GM18498 (cell line): ENCODE measurements at regions not wholly inside any gene's neighbourhood (a gene's known extent, or its start where the extent isn't known, plus 50 kb on each side); places are given as distances from the start of the nearest gene placed in this dataset.

Experiments
- ATAC-seq: cut with Tn5 transposase; IDR thresholded peaks from one replicate; pipeline ENCODE4 v1.9.1; 2021; ENCODE audit warnings: mild to moderate bottlenecking, moderate library complexity; ENCODE audit not compliant: unreplicated experiment

DNA sequence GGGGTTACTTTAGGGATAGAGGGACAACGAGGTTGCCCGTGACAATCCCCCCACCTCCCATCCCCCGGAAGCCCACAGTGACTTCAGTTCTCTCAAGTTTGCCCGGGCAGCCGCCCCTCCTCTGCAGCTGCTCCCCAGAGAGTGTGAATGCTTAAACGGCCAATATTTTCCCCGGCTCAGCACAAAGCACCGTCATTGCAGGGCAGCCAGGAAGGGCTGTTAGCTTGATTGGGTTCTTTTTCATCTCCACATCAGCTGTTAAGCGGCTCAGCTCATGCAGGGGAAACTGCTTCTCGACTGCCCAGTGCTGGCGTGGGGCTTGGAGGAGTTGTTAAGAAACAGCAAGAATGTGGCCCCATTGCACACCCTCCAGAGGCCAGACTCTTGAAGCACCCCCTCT lies 120.5 kb upstream of the NCOR2 start:
- ATAC-seq, result no peak

DNA sequence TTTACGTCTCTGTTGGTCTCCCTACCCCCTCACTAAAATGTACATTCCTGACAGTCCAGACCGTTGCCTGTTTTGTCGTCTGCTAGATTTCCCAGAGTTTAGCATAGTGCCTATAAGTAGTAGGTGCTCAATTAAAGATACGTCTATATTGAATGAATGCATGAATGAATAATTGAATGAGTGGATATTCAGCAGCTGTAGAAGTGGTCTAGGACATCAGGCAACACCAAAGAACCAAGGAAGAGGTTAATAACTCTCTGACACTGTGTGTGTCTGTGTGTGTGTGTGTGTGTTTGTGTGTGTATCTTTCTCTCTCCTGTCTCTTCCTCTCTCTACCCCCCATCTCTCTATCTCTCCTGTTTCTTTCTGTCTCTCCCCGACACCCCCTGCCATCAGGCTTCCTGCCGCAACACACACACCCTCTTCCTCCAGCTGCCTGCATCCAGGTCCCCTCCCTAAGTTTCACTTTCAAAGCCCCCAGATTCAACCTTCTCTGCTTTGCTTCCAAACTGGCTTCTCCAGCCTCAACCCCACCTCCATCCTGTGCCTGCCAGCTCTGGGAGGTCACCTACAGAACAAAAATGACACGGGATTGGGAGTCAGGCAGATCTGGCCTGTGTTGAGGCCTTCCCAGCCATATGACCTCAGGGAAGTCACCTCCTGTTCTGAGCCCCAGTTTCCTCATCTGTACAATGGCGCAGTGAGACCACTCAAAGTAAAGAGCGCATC lies 119.9 kb upstream of the NCOR2 start:
- ATAC-seq, result no peak

DNA sequence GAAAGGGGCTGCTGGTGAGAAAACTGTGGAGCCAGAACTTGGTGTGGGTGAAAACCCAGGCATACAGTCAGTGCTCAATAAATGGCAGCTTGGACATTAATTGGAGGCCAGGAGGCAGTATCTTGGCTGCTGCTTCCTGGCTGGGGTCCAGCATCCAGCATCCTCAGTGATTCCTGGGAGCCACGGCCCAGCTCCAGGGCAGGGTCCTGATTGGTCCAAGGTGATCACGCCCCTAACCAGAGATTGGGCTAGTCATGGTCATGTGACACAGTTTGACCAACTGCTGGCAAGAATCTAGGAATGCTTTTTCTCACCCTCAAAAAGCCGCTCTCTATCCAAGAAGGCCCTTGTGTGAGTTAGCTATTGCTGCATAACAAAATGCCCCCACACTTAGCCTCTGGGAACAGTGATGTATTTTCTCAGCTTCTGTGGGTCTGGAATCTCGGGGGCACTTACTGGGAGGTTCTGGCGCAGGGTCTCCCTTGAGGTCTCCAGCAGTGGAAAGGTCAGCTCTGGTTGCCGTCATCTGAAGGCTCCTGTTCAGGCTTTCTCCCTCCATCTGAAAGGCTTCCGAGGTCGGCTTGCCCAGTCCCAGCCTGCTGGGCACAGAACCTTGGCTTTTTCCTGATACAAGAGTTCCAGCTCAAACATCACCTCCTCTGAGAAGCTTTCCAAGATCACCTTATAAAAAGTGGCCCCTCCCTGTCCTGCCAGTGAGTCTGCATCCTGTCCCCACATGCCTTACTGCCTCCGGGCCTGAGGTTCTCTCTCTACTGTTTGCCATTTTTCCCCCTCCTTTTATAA lies 119.2 kb upstream of the NCOR2 start:
- ATAC-seq, result no peak

DNA sequence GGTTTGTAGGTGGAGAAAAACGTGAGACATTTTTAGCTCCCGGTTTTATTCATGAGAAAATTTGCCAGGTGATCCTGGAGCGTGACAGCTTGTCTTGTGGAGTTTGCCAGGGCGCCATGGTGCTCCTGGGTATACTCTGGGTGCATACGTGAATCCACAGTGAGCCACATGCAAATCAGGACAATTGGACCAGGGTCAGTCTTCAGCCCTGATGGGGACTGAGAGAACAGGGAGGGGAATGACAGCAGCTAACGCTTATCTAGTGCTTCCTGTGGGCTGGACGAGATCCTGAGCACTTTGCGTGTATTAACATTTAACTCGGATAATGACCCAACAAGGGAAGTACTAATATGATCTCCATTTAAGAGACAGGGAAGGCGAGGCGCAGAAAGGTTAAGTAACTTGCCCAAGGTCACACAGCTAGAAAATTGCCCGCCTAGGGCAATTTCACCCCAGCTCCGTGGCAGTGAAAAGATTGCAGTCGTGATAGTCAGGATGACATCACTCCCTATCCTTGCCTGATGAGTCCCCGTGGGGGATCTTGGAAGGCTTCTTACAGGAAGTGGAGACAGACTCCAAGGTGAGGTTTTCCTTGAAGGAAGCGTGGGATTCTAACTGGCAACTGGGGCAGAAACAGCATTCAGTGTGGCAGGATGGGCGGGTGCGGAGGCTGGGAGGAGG lies 118.4 kb upstream of the NCOR2 start:
- no peak for ATAC-seq

DNA sequence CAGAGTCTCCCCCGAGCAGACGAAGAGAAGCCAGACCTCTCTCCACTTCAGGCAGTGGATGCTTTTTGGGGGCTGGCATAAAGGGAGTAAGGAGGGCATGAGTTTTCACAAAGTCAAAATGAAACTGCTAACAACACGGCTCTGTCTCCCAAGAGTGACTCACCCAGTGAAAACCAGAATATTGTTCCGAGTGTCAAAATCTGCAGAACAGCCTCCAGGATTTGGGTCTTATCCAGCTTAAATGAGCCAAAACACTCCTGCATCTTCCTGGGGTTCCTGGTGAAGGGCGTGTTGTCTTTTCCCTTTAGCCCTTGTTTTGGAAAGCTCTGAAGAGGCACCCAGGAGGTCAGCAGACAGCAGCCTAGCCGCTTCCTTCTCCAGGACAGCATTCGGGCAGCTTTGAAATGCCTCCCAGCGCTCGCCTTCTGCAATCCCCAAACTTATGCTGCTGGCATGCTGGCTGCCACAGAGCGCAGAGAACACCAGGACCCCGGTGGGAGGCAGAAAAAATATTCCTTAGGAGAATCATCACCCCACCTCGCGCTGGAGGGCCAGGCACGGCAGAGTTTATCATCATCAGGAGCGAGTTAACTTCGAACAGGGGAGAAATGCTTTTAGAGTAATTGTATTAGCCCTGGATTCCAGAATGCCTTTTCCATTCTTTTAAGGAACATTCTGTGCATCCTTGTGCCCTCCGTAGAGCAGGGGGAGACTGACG lies 117.7 kb upstream of the NCOR2 start:
- ATAC-seq, result no peak

DNA sequence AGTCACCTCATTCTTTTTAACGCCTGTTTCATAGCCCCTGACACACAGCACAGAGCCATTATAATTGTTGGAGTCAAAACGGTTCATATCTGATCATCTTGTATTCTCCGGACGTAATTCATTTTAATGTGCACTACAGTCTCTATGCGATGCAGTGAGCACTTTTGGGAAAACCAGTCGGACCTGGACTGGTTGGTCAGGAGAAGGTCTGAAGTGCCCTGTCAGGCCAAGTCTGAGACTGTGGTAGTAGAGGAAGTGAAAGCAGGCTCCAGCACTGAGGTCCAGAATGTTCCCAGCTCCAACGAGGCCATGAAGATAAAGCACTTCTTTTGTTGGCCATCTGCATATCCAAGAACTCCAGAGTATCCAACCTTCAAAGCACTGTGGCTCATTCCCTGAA lies 117.1 kb upstream of the NCOR2 start:
- no peak for ATAC-seq

DNA sequence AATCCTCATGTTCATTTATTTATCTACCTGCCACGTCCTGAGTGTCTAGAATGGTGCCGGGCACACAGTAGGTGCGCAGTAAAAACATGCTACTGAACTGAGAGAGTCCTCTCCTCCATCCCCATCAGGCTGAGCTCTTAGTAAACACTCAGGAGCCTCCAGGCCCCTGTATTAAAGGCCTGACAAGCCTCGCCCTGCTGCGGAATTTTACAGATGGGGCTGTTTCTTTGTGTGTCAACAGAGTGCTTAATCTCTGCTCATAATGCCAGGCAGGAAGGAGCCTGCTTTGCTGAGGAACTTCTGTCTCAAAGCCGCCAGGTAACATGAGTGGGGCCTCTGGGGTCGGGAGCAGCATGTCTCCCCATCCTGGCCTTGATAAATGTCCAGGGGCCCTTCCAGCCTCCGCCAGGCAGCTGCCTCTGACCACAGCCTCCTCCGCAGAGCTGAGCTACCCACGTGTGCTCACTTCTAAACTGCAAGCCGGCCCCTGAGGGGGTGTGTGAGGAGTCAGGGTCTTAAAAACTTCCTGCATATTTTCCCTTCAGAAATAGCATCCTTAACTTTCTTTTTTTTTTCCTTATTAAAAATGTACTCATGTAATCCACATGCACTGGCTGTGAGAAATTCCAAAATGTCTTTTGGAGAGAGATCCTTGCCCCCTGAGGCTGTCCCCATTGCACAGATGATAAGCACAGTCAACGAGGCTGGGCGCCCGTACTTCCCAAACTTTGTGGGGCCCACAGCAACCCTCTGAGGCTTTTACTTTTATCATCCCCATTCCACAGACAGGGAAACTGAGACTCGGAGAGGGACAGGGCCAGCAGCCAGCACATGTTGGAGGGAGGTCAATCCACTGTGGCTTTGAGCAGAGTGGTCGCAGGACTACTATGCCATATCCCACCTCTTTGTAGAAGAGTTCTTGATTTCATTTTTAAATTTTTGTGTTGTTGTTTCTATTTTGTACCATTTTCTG lies 116.0 kb upstream of the NCOR2 start:
- no peak for ATAC-seq

DNA sequence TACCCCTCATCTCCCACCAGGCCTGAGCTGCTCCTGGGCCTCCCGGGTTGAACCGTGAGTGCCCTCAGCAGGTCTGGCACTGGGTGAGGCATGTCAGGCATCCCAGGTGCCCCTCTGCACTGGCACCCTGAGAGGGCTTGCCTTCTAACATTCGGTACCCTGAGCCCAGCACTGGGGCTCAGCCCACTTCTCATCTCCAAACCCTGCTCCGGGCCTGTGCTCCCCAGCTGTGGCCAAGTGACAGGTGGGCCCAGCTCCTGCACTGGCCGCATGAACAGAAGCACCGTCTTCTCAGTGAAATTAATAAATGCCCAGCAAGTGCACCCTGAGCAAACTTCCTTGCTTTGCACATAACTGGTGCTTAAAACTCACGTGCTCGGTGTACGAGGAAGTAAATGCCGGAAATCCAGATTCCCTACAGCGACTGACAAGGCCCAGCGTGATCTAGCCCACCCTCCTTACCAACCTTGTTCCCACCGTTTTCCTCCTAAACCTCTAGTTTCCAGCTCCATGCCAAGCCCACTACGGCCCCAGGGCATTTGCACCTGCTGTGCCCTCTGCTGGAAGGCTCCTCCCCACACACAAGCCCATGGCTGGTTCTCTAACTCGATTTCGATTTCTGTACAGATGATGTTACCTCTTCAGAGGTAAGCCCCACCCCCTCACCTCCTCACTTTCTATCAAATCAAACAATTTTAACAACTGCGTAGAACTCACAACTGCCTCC lies 115.2 kb upstream of the NCOR2 start:
- ATAC-seq, result no peak

DNA sequence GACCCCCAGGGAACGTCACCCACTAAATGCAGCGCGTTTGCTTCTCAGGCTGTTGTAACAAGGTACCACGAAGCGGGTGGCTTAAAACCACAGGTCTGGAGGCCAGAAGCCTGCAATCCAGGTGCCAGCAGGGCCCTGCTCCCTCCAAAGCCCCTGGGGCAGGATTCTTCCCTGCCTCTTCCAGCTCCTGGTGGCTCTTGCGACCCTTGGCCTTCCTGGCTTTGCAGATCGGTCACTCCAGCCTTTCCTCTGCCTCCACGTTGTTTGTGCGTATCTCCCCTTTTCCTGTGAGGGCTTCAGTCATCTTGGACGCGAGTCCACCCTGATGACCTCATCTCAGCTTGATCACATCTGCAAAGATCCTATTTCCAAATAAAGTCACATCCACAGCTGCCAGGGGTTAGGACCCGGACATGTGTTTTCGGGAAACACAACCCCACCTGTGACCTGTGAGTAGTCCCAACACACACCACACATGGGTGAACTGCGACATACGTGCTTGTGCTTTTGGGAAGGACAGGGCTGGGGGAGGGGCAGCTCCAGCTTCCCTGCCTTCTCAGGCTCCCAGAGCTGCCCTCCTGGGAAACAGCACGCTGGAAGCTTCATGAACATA lies 114.5 kb upstream of the NCOR2 start:
- ATAC-seq, result no peak

DNA sequence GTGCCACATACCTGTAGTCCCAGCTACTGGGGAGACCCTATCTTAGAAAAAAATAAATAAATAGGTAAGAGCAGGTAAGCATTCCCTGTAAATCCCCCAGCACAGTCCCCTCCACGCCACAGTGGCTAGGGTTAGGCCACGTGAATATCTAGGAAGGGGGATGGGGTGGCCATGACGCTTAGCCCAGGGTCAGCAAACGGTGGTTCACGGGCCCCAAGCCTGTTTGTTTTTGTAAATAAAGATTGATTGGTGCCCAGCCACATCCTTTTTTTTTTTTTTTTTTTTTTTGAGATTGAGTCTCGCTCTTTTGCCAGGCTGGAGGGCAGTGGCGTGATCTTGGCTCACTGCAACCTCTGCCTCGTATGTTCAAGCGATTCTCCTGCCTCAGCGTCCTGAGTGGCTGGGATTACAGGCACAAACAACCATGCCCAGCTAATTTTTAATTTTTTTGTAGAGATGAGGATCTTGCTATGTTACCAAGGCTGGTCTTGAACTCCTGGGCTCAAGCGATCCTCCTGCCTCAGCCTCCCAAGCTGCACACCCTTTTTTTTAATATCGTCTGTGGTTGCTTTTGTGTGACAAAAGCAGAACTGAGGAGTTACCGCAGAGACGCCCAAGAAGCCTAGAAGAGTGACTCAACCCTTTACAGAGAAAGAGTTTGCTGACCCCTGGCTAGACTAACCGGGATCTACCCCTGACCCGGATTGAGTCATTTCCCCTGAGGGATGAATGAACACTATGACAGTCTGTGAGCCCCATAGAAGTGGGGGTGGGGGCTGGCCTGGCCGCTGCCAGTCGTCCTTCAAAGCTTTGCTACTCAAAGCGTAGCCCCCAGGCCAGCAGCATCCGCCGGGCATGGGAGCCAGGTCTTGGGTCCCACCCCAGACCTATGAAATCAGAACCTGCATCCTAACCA lies 113.7 kb upstream of the NCOR2 start:
- ATAC-seq, result no peak

DNA sequence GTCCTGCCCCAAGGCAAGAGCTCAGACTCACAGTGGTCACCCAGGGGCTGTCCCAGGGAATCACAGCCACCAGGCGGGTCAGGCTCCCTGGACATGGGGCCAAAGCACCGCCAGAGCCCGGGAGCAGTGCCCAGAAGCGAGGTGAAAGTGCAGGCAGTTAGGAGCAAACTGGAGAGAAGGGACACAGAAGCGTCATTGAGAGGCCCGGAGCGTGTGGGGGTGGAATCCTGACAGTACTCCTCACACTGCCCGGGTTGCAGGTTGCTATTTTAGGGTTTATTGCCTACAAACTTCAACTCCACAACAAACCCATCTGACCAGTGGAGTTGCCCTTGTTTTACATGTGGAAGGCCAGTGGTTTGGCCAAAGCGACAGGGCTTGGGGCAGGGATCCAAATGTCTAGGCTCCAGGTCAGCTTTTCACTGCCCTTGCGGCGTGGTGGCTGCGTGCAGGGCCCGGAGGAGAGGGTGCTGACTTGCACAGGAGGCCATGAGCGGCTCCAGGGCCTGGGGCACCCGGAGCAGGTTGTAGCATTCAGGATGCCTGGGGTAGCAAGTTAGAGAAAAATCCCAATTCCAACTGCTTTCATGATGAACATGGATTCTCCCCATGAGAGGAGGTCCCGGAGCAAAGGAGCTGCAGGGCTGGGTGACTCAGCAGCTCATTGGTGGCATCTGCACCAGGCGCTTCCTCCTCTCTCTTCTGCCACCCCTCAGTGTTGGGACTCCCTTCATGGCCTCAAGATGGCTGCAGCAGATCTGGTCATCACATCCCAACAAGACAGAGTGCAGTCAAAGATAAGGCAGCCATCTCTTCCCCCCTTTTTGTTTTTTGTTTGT lies 112.3 kb upstream of the NCOR2 start:
- ATAC-seq, result no peak

DNA sequence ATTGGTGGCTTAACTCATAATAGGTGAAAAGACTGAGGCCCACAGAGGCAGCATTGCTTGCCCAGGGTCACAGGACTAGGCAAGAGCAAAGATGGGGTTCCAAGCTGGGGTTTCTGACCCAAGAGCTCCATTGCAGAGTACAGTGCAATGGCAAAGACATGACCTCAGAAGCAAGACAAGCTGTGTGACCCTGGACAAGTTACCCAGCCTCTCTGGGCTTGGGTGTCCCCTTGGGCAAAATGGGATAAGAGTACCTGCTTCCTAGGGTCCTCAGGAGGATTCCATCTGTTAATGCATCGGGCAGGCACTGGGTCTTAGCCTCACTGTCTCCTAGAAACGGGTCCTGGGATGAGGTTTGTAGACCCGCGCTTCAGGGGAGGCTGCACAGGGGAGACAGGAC lies 111.6 kb upstream of the NCOR2 start:
- ATAC-seq, result no peak

DNA sequence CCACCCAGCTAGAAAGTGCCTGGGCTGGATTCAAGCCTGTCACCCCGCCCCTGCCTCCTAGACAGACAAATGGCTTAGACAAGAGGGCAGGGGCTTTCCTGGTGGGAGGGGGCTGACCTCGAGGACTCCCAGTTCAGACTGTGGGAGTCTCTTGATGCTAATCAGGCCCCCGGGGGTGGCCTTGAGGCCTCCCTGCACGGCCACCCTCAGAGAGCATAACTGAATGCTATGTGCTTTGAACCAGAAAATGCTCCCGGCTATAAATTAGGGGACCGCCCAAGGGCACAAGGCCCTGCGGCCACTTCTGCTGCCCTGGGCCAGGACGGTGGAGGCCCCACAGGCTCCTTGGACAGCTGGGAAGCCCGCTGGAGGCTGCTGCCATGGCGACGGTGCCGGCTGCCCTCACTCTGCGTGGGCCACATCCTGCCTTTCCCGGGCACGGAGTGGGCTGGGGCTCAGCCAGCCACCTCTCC lies 111.0 kb upstream of the NCOR2 start:
- ATAC-seq, result no peak

DNA sequence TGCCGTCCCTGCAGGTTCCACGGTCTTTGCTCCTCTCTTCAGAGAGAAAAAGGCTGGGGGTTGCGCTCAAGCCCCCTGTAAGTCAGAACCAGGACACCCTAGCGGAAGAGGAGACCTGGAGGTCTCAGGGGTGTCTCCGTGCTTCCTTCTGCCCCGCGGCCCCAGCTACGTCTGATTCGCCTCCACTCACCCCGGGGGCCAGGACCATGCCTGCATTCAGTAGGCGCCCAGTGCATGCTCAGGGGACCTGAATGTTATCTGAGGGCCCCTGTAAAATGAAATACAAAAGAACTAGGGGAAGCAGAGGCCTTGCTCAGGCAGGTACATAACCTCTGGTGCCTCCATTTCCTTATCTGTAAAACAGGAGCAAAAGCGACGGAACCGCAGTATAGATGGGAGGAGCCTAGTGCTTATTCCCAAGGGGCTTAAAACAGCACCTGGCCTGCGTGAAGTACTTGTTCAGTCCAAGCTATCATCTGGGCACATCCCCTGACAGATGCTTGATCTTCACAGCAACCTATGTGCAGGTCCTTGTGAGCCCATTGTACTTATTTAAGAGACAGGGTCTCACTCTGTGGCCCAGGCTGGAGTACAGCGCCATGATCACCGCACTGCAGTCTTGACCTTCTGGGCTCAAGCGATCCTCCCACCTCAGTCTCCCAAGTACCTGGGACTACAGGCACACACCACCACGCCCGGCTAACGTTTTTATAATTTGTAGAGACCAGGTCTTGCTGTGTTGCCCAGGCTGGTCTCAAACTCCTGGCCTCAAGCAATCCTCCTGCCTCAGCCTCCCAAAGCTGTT lies 110.3 kb upstream of the NCOR2 start:
- no peak for ATAC-seq

DNA sequence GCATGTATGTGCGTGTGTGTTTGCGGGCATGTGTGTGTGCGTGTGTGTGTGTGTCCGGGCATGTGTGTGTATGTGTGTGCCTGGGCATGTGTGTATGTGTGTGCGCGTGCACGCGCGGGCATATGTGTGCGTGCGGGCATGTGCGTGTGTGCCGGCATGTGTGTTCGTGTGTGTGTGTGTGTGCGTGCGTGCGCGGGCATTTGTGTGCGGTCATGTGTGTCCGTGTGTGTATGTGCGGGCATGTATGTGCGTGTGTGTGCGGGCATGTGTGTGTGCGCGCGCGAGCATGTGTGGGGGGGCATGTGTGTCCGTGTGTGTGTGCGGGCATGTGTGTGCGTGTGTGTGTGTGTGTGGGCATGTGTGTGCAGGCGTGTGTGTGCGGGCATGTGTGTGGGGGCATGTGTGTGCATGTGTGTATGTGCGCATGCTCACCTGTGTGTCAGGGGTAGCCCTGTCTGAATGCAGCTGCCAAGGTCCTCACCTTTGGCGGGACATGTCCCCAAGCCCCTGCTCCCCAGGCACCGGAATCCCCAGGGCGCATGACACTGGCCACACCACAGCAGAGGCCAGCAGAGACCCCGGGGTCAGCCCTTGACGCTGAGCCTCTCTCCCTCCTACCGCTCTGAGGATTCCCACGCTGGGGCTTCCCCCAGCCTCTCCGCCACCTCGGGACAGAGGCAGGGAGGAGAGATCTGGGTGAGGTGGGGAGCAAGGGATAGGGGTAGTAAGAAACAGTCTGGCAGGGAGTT lies 109.5 kb upstream of the NCOR2 start:
- no peak for ATAC-seq
